Endothelial cell of umbilical vein (primary cell): ENCODE measurements at regions not wholly inside any gene's neighbourhood (a gene's known extent, or its start where the extent isn't known, plus 50 kb on each side); places are given as distances from the start of the nearest gene placed in this dataset.

Experiments used
- POLR2A ChIP-seq: IDR thresholded peaks from 2 replicates; pipeline ENCODE4 v1.6.1; 2012; ENCODE audit warnings: low read depth, mild to moderate bottlenecking, control low read depth, low read length
- TF ChIP-seq, protein P1 (sequence below), 2 donors: IDR thresholded peaks; 1 replicate in 1 of 2; 2 replicates in 1 of 2; pipeline ENCODE4 v1.5.1; 2011; ENCODE audit warnings: low read length in 2 of 2, mild to moderate bottlenecking in 2 of 2, moderate library complexity in 2 of 2, control low read depth in 1 of 2, inconsistent platforms in 1 of 2, low read depth in 1 of 2; ENCODE audit not compliant: insufficient read depth in 1 of 2; ENCODE audit errors: extremely low read depth in 1 of 2

DNA sequence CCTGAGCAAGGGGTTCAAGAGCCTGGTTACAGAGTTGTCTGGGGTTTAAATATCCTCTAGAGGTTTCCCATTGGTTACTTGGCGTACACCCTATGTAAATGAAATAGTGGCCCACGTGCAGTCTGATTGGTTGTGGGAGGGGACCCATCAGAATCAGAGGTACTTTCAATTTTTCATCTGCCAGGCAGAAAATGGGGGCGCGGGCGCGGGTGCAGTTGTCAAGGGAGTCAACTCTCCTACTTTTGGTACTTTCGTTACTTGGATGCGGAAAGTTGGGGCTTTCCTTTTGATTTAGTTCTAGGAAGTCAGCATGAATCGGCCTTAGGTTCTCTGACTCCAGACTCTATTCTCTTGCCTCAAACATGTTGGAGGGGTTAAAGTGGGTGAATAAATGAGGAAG is 83.2 kb downstream of the DNAJB9 start:
- no peak for TF ChIP-seq POLR2A
- TF ChIP-seq, protein P1, sequence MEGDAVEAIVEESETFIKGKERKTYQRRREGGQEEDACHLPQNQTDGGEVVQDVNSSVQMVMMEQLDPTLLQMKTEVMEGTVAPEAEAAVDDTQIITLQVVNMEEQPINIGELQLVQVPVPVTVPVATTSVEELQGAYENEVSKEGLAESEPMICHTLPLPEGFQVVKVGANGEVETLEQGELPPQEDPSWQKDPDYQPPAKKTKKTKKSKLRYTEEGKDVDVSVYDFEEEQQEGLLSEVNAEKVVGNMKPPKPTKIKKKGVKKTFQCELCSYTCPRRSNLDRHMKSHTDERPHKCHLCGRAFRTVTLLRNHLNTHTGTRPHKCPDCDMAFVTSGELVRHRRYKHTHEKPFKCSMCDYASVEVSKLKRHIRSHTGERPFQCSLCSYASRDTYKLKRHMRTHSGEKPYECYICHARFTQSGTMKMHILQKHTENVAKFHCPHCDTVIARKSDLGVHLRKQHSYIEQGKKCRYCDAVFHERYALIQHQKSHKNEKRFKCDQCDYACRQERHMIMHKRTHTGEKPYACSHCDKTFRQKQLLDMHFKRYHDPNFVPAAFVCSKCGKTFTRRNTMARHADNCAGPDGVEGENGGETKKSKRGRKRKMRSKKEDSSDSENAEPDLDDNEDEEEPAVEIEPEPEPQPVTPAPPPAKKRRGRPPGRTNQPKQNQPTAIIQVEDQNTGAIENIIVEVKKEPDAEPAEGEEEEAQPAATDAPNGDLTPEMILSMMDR (IDR thresholded peaks at IDR 0.05; ENCODE audit: extremely low read depth in 1 of 2, insufficient read depth in 1 of 2, low read depth in 1 of 2, low read length in 2 of 2): no peak
